HG03139 (cell line): ENCODE measurements at regions not wholly inside any gene's neighbourhood (a gene's known extent, or its start where the extent isn't known, plus 50 kb on each side); places are given as distances from the start of the nearest gene placed in this dataset.

Experiments used
- ATAC-seq: cut with Tn5 transposase; IDR thresholded peaks from one replicate; pipeline ENCODE4 v1.9.1; 2021; ENCODE audit not compliant: unreplicated experiment

DNA sequence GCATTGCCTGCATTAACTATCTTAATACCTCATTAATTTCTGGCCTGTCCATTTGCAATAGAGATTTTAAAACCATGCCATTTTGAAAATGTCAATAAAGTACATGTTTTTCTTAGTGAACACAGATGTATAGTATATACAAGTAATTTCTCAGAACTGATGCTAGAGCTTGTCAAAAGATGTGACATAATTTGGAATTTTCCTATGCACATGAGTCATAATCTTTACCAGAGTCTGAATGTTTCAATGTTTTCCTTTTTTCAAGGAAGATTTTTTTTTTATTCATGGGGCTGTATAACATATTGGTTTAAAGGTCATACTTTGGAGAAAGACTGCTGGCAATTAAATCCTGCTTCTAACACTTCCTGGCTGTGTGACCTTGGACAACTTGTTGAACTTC is 1347.5 kb upstream of the ADGRB3 start:
- no peak for ATAC-seq

DNA sequence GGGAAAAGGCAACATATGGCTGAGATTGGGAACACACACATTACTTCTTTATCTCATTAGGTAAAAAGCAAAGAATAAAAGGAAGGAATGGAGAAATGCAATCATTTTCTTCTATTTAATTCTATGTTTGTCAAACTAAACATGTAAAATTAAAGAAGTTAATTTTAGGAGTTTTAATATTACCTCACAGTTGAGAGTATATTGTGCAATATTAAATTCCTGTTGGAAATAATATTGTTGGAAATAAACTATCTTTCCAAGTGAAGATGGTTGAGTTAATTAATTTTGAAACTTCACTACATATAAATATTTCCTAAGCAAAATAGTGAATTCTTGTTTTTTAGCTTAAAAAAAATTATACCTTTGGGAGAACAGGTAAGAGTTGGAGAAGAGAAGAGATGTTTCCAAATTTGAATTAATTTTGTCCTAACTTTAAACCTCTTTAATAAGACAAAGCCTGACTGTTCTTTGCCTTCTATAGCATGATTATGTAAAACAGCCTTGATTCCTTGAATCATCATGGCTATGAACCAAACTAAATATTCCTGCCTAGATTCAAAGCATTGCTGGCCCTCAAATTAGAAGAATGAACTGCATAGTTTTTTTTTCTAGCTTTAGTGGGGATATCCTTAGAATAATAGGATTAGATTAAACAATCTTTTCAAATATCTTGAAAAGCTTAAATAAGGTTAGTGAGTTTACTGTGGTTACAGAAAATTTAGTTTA is 1349.1 kb upstream of the ADGRB3 start:
- no peak for ATAC-seq

DNA sequence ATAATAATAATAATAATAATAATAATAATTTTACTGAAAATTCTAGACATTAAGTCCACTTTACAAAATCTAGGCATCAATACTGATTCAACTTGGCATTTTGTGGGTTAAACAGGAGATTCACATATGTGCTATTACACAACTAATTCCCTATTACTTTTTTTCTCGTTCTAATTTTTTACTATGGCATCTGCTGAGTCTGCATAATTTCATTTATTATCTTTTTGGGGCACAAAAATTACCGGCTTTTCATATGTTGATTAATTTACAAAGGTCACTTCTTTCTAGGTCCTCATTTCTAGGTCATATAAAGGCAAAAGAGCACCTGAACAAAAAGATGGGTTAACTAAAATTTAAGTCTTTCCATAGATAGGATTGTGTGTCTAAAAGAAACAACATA is 1357.8 kb upstream of the ADGRB3 start:
- ATAC-seq, result no peak

DNA sequence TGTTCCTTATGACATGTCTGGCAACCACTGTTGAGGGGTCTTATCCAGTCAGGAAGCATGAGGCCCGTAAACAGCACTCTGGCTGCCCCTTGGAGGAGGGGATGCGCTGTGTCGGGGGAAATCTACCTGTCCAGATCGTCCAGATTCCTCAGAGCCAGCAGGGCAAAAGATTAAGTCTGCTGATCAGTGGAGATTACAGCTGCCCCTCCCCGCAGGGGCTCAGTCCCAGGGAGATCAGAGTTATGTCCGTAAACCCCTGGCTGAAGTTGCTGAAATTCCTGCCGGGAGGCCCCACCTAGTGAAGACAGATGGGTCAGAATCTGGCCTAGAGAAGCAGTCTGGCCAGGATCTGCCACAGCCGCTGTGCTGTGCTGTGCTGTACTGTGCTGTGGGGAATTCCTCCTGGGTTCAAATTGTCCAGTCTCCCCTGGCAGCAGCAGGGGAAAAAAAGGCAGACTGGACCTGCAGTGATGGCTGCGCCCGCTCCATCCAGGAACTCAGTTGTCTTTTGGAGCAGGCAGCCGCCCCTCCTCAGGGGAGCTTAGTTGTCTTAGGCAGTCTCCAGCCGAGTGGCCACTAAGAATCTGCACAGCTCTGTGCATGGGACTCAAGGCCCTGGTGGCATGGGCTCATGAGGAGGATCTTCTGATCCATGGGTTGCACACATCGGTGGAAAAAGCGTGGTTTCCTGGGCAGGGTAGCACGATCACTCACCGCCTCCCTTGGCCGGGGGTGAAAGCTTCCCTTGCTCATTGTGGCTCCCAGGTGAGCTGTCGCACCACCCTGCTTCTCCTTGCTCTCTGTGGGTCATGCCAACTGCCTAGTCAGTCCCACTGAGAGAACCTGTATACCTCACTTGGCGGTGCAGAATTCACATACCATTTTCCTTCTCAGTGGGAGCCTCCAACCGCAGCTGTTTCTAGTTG is 1368.8 kb upstream of the ADGRB3 start:
- no peak for ATAC-seq

DNA sequence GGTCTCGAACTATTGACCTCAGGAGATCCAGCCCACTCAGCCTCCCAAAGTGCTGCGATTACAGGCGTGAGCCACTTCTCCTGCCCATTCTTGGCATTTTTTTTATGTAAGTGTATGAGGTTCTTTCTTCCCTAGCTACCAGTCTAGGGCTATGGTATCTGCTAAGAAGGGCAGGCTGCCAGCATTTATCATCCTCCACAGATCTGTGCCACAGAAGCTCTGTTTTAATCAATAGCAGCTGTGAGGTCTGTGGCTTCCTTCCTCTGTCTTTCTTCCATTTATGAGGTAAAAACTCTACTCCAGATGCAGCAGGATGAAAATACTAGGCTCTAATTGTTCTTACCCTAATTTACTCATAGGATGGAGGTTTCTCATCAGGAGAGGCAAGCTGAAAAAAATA is 1382.4 kb upstream of the ADGRB3 start:
- no peak for ATAC-seq

DNA sequence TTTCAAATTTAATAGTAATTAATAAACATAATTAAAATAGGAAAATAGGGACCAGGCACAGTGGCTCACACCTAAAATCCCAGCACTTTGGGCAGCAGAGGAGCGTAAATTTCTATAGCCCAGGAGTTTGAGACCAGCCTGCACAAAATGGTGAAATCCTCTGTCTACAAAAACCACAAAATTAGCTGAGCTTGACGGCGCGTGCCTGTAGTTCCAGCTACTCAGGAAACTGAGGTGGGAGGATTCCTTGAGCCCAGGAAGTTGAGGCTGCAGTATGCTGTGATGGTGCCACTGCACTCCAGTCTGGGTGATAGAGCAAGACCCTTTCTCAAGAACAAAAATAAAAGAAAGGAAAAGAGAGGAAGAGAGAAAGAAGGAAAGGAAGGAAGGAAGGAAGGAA is 1387.0 kb upstream of the ADGRB3 start:
- ATAC-seq, result no peak

DNA sequence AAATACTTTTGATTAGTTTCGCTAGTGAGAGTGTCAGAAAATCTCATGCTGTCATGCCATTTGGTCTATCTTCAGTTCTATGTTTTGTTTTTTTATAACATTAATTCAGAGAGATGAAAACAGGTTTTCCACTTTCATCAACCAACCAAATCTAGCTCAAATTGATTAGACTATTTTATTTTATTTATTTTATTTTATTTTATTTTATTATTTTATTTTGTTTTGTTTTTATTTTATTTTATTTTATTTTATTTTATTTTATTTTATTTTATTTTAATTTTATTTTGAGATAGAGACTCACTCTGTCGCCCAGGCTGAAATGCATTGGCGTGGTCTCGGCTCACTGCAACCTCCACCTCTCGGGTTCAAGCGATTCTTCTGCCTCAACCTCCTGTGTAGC is 1391.0 kb upstream of the ADGRB3 start:
- ATAC-seq, result no peak

DNA sequence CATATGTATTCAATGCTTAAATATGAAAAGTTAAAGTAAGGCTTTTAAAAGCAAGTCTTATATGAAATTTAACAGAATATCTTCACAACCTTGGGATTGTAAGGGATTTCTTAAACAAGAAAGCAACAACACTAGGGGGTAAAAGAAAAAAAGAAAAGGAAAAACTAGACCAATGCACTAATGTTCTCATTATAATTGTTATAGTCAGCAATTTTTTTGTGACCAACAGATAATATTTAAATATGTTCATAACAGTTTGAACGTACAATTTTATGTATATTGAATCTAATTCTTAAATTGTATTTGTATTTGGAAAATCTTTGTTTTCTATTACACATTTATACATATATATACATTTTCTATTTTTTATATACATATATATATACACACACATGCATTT is 1397.8 kb upstream of the ADGRB3 start:
- ATAC-seq, result no peak

DNA sequence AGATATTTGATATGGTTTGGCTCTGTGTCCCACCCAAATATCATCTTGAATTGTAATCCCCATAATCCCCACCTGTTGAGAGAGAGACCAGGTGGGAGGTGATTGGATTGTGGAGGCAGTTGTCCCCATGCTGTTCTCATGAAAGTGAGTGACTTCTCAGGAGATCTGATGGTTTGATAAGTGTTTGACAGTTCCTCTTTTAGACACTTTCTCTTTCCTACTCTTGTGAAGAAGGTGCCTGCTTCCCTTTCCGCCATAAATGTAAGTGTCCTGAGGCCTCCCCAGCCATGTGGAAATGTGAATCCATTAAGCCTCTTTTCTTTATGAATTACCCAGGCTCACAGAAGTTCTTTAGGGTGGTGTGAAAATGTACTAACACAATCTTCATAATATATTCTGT is 1404.0 kb upstream of the ADGRB3 start:
- no peak for ATAC-seq

DNA sequence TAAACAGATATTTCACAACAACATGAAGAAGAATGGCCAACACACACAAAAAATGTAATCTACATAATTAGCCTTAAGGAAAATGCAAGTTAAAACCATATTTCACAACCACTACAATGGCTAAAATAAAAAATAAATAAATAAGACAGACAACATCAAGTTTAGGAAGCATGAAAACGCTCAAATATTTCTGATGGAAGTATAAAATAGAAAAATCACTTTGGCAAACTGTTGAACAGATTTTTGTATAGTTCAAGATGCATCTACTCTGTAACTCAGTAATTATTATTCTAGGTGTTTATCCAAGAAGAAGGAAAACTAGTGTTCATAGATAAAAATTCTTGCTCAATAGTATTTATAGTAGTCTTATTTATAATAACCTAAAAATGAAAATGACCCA is 1410.1 kb upstream of the ADGRB3 start:
- ATAC-seq, result no peak

DNA sequence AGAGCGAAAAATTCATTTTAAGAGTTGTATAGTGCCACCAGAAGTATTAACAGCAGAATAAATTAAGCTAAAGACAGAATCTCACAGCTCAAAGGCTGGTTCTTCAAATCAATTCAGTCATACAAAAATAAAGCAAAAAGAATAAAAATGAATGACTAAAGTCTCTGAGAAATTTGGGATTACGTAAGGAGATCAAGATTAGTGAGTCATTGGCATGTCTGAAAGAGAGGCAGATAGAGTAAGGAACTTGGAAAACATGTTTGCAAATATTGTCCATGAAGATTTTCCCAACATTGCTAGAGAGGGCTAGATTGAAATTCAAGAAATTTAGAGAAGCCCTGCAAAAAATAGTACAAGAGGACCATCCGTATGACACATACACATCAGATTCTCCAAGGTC is 1413.9 kb upstream of the ADGRB3 start:
- no peak for ATAC-seq

DNA sequence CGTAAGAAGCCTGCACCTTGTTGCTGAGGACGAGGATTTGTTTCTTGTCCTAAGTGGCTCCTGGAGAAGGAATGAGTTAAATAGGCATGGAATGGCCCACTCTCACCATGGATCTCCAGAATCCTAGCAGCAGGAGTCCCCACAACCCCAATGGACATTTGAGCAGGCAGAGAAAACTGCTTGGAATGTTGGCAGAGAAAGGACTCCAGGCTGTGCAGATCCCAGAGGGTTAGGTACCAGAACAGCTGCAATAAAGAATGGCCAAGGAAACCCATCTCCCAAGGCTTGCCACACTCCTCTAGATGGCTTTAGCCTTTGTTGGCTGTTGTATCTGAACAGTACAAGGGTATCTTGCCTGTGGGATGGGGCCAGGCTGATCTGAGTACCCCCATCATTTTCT is 1415.7 kb upstream of the ADGRB3 start:
- no peak for ATAC-seq

DNA sequence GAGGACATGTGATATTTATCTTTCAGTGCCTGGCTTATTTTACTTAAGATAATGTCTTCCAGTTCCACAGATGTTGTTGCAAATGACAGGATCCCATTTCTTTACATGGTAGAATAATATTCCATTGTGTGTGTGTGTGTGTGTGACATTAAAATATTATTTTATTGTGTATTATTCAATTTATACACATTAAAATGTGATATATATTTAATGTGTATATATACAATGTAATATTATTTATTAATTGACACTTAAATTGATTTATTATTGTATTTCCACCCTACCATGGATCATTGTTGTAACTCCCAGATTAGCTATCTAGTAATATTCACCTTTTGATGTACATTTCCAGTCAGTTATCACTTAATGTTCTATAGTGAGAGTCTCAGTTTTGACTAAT is 1422.5 kb upstream of the ADGRB3 start:
- no peak for ATAC-seq

DNA sequence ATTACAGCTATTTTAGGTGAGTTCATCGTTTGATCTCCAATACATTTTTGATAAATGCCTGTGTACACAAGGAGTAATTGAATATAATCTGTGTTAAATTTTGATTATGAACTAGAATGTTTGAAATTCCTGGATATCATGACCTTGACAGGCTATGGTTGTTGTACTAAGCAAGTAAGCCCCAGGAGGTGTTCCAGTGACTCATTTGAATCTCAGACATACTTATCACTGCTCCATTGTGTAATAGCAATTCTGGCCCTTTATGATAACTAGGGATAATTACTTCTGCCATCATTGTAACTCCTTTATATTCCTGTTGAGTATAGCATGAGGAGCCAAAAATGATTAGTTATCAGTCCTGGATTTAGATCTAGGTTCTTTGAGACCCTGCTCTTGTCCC is 1424.6 kb upstream of the ADGRB3 start:
- ATAC-seq, result no peak

DNA sequence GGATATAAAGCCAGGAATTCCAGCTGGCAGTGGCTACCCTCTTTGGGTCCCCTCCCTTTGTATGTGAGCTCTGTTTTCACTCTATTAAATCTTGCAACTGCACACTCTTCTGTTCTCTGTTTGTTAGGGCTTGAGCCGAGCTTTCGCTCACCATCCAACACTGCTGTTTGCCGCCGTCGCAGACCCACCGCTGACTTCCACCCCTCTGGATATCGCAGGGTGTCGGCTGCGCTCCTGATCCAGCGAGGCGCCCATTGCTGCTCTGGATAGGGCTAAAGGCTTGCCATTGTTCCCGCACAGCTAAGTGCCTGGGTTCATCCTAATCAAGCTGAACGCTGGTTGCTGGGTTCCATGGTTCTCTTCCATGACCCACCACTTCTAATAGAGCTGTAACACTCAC is 1433.5 kb upstream of the ADGRB3 start:
- no peak for ATAC-seq

DNA sequence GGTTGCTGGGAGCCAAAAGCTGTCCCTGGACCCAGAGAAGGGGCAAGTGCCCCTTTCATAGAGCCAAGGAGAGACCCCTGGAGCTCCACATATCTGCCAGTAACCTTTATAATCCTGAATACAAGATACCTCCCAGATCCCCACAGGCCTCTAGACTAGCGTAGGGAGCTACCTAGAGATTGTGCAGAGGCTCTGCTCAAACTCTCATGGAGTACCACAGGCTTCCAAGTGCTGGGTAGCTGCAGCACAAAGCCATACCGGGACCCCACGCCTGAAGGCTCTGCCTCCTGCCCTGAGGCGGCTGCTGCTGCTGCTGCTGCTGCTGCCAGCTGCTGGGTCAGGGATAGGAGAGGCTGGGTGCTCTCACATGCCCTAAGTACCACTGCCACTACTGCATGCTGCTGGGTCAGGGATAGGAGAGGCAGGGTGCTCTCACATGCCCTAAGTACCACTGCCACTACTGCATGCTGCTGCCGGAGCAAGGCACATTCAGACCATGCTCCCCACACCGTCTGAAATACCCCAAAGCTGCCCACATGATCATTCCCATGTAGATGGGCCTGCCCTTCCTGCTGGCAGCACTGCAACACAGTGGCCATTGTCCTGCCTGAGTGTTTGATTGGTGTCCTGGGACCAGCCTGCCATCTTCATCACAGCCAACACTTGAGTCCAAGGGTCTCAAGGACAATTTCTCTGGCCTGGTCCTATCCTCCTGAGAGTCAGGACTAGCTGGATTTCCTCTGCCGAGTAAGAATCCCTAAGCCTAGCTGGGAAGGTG is 1434.3 kb upstream of the ADGRB3 start:
- no peak for ATAC-seq

DNA sequence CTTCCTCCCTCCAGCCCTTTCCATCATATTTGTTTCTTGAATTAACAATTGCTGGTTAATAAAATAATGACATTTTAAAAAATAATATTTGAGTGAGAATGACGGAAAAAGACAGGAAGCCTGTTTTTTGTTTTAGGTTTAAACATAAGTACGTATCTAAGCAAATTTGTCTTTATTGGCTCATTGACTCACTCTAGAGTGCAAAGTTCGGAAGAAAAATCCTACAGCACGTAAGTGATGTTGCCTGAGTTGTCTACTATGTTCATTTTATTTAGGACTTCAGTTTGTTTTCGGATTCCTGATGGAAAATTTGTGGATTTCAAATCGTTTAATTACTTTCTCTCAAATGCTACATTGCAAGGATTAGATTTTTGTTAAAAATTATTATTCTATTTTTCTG is 1435.7 kb upstream of the ADGRB3 start:
- ATAC-seq, result no peak

DNA sequence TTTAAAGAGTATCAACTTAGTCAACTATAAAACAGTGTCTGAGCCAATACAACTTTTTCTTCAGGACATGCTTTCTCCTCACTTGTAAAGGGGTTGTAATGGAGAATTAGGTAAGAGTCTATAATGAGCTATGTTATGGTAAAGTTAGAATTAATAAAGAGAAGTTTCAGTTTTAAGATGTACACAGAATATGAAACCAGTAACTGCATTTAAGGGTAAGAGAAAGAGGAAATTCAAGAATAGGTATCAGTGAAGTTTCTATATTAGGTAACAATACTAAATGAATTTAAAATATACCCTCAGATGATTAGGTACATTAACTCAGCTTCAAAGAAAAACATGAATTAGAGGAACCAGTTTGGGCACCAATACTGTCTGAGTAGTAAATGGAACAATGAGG is 1444.3 kb upstream of the ADGRB3 start:
- no peak for ATAC-seq

DNA sequence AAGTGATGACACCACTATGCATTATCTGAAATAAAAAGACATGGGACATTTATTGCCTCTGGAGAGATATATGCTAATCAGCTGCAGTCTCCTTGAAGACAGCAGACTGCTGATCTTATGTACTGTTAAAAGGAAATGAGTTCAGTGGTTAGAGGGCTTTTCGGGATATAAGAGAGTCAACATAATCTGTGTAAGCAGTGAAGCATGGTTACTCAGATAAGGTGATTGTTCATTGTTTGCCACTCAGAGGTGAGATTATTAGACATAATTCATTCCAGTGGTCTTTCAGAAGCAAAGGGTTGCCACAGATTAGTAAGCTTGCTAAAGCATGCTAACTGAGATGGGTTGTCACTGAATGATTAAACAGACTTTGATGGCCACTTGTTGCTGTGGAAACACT is 1450.7 kb upstream of the ADGRB3 start:
- no peak for ATAC-seq

DNA sequence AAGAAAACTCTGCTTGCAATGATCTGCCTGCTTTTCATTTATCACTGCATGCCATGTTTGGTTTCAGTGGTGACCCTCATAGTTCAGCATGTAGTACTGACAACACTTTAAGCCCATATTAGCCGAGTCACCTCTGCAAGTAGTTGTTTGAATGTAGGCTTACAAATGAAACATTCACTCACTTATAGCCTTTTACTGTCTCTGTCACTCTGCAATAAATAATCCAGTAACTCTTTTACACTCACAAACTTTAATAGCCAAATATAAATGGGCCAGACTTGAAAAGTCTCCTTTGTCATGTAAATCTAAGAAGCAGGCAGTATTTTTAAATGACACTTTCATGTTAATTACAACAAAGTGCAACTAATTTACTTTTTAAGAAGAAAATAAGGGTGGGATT is 1460.0 kb upstream of the ADGRB3 start:
- ATAC-seq, result no peak

DNA sequence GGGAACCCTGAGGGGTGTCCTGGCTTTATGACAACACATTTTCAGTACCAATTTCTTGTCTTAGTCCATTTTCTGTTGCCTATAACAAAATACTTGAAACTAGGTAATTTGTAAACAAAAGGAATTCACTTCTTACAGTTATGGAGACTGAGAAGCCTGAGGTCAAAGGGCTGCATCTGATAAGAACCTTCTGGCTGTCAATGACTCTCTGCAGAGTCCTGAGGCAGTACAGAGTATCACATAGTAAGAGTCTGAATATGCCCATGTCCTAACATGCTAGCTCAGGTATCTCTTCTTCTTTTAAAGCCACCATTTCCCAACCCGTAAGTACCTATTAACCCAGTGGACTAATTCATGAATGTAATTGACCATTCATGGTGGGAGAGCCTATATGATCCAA is 1458.6 kb upstream of the EYS start:
- ATAC-seq, result no peak

DNA sequence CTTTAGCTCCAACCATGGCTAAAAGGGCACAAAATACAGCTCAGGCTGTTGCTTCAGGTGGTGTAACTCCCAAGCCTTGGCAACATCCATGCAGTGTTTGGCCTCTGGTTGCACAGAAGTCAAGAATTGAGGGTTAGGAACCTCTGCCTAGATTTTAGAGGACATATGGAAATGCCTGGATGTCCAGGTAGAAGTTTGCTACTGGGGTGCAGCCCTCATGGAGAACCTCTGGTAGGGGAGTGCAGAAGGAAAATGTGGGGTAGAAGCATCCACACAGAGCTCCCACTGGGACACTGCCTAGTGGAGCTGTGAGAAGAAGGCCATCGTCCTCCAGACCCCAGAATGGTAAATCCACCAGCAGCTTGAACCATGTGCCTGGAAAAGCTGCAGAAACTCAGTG is 1453.8 kb upstream of the EYS start:
- ATAC-seq, result no peak
